ENCODE measurements at regions not wholly inside any gene's neighbourhood (a gene's known extent, or its start where the extent isn't known, plus 50 kb on each side); places are given as distances from the start of the nearest gene placed in this dataset.

DNA sequence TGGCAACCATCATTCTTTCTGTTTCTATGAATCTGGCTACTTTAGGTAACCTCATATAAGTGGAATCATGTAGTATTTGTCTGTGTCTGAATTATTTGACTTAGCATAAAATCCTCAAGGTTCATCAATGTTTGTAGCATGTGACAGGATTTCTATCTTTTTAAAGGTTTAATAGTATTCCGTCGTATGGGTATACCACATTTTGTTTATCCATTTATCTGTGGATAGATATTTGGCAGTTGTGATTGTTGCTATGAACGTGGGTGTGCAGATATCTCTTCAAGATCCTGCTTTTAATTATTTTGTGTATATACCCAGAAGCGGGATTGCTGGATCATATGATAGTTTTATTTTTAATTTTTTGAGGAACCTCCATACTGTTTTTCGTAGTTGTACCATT, 421.7 kb downstream of the PCNX1 start:
- TF ChIP-seq POLR2A (IDR thresholded peaks at IDR 0.05) (no peak), CTCF (IDR thresholded peaks at IDR 0.05) (no peak)
- Histone ChIP-seq H3K9me3 (no peaks in the 10 kb centered on the region), H3K4me1 (peaks cover 0 to 9% of the 10 kb centered on the region in 2 donors), H3K27ac (no peak overlapping the region), H3K4me3 (replicated peaks in 1 of 3) (no peak overlapping the region), H3K36me3 (no peaks in the 10 kb centered on the region), H3K27me3 (no peaks in the 10 kb centered on the region)
- DNase-seq: no peak
- intact Hi-C loops (cut with DNase I): loop anchor here (10.0 kb wide), 1 partner anchor 406 kb away; no protein-coding TSS in a partner anchor
- WGBS, 2 donors: 97% methylated on average over 5 of the region's 5 CpGs

- Histone ChIP-seq H3K27me3 (no peaks in the 10 kb centered on the region), H3K27ac (no peak overlapping the region), H3K4me3 (replicated peaks in 1 of 3) (no peak overlapping the region), H3K9me3 (no peaks in the 10 kb centered on the region), H3K36me3 (no peaks in the 10 kb centered on the region), H3K4me1 (peaks cover 0 to 6% of the 10 kb centered on the region in 2 donors)
- DNase-seq: no peak
- intact Hi-C loops (cut with DNase I): no loop called here
- TF ChIP-seq CTCF (IDR thresholded peaks at IDR 0.05): no peak
- no peak for TF ChIP-seq POLR2A (IDR thresholded peaks at IDR 0.05)
- WGBS, 2 donors: 54 to 58% methylated on average over 3 of the region's 3 CpGs
Measured at GRCh38 chr14:71331403-71331802, 424.1 kb downstream of the PCNX1 start.

DNA sequence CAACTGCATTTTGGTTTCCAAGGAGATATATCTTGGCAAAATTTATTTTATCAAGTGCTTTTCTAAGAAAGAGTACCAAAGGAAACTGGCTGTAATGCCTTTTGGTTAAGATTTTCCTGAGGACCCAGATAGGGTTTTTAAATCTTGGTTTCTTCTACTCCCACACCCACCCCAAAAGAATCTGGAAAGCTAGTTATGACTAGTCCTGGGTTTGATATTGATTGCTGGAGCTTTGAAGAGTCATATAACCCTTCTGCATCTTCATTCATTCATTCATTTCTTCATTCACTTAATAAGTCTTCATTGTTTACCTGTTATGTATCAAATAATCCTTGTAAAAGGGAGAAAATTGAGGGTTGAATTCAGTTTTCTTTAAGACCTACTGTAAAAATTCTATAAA, 425.2 kb downstream of the PCNX1 start:
- H3K27me3 ChIP-seq: no peaks in the 10 kb centered on the region
- no peak overlapping the region for H3K4me3 ChIP-seq (replicated peaks in 1 of 3)
- H3K27ac ChIP-seq: no peak overlapping the region
- peaks cover 0 to 6% of the 10 kb centered on the region in 2 donors for H3K4me1 ChIP-seq
- no peak for DNase-seq
- H3K9me3 ChIP-seq: no peaks in the 10 kb centered on the region
- TF ChIP-seq CTCF (IDR thresholded peaks at IDR 0.05) (no peak), POLR2A (IDR thresholded peaks at IDR 0.05) (no peak)
- intact Hi-C loops (cut with DNase I): no loop called here
- H3K36me3 ChIP-seq: no peaks in the 10 kb centered on the region

DNA sequence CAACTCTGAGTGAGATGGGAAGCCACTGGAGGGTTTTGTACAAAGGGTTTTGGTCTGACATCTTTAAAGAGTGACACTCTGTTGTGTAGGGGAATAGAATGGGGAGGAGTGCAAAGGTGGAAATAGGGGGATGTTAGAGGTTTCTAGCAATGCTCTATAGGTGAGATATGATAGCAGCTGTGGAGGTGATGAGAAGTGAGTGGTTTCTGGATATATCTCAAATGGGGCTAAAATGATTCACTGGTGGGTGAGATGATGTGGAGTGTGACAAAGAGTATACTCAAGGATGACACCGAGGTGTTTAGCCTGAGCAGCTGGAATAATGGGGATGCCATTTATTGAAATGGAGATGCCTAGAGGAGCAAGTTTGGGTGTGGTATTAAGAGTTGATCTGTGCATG, 426.4 kb downstream of the PCNX1 start:
- Histone ChIP-seq H3K9me3 (no peaks in the 10 kb centered on the region), H3K4me3 (replicated peaks in 1 of 3) (no peak overlapping the region), H3K36me3 (no peaks in the 10 kb centered on the region), H3K4me1 (peaks cover 0 to 6% of the 10 kb centered on the region in 2 donors), H3K27me3 (no peaks in the 10 kb centered on the region), H3K27ac (no peak overlapping the region)
- WGBS, 2 donors: 88 to 98% methylated on average over 1 of the region's 1 CpG
- intact Hi-C loops (cut with DNase I): no loop called here
- TF ChIP-seq POLR2A (IDR thresholded peaks at IDR 0.05) (no peak), CTCF (IDR thresholded peaks at IDR 0.05) (no peak)
- DNase-seq: no peak

DNA sequence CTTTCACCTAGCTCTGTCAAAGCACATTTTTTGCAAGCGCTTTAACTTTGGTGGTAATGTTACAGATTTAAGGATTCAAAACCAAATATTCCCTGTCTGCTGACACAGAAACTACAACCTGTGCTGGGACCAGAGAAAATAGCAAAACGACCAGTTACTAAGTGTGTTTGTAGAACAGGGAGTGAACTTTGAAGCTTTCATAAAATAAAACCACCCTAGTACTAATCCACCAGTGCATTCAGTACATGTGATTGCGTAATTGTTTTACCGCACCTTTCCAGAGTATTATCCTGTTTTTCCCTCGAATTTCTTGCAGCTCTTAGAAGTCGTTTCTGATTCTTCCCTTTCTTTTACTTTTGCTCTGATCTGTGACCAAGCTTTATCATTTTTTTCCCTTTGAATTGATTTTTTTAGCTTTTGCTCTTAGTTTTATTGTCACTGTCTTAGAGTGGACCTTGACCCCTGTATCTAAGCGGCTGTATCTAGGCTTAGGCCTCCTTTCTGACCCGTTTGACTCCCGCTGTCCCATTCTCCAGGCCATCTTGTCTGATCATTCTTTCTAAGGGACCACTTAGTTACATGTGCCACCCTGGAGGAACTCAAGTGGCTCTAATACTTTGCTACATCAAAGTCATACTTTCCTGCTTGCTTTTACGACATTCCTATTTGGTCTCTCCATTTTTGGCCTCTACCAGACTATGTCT, 429.4 kb downstream of the PCNX1 start:
- H3K4me3 ChIP-seq (replicated peaks in 1 of 3): no peak overlapping the region
- DNase-seq: no peak
- intact Hi-C loops (cut with DNase I): no loop called here
- WGBS, 2 donors: 90% methylated on average over 10 of the region's 10 CpGs
- no peaks in the 10 kb centered on the region for H3K9me3 ChIP-seq
- no peak overlapping the region for H3K27ac ChIP-seq
- no peaks in the 10 kb centered on the region for H3K4me1 ChIP-seq
- no peaks in the 10 kb centered on the region for H3K27me3 ChIP-seq
- H3K36me3 ChIP-seq: no peaks in the 10 kb centered on the region
- TF ChIP-seq POLR2A (IDR thresholded peaks at IDR 0.05) (no peak), CTCF (IDR thresholded peaks at IDR 0.05) (no peak)
